Activated naive CD8-positive, alpha-beta T cell treated with anti-CD3 and anti-CD28 coated beads, Interleukin-2, amount 10 ng/mL, durations not matched to agents 7 days and 5 days (primary cell): ENCODE measurements at regions not wholly inside any gene's neighbourhood (a gene's known extent, or its start where the extent isn't known, plus 50 kb on each side); places are given as distances from the start of the nearest gene placed in this dataset.
"Not testable (repeated sequence)": the region's sequence is repeated elsewhere in the genome, so short reads cannot be mapped to it uniquely, and the experiment has no call there.

Experiments used
- ATAC-seq: fragments of 150-1000 bp; cut with Tn5 transposase; one replicate; pipeline ENCODE4 v1.10.0; 2021; ENCODE audit warnings: low read depth, moderate library complexity
- POLR2A ChIA-PET: fragments of 350-600 bp; sonication (Branson Sonifier 250); formaldehyde crosslinking; loops from one replicate; lab custom pipeline; 2021; ENCODE audit warnings: antibody characterized with exemption; lab: Charles Lee
- DNase-seq: peaks from one replicate; pipeline ENCODE4 v3.0.0; 2021
- H3K27ac Mint-ChIP-seq: one replicate; pipeline ENCODE4 v1.8.0; 2022; ENCODE audit warnings: mild to moderate bottlenecking, mixed read lengths
- H3K27me3 Mint-ChIP-seq: one replicate; pipeline ENCODE4 v1.8.0; 2022; ENCODE audit warnings: mild to moderate bottlenecking, moderate library complexity, mixed read lengths
- H3K36me3 Mint-ChIP-seq: one replicate; pipeline ENCODE4 v1.8.0; 2021; ENCODE audit warnings: mild to moderate bottlenecking, mixed read lengths
- H3K4me1 Mint-ChIP-seq: one replicate; pipeline ENCODE4 v1.8.0; 2021; ENCODE audit warnings: mixed read lengths
- H3K4me3 Mint-ChIP-seq: one replicate; pipeline ENCODE4 v1.8.0; 2022; ENCODE audit warnings: mild to moderate bottlenecking, moderate library complexity, mixed read lengths
- H3K9me3 Mint-ChIP-seq: one replicate; pipeline ENCODE4 v1.8.0; 2021; ENCODE audit warnings: mixed read lengths

DNA sequence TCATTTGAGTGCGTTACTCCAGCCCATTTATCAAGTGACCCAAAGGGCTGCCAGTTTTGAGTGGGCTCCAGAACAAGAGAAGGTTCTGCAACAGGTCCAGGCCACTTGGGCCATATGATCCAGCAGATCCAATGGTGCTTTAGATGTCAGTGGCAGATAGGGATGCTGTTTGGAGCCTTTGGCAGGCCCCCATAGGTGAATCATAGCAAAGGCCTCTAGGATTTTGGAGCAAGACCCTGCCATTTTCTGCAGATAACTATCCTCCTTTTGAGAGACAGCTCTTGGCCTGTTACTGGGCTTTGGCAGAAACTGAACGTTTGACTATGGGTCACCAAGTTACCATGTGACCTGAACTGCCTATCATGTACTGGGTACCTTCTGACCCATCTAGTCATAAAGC, 358.8 kb upstream of the SEMA3C start:
- POLR2A ChIA-PET: no interaction called here
- no peak overlapping the region for H3K4me3 Mint-ChIP-seq
- no peak overlapping the region for H3K27ac Mint-ChIP-seq
- DNase-seq (no peak), ATAC-seq (no peak)
- no peaks in the 10 kb centered on the region for H3K4me1 Mint-ChIP-seq
- H3K36me3 Mint-ChIP-seq: no peaks in the 10 kb centered on the region
- peaks cover 6% of the 10 kb centered on the region for H3K9me3 Mint-ChIP-seq
- no peaks in the 10 kb centered on the region for H3K27me3 Mint-ChIP-seq

DNA sequence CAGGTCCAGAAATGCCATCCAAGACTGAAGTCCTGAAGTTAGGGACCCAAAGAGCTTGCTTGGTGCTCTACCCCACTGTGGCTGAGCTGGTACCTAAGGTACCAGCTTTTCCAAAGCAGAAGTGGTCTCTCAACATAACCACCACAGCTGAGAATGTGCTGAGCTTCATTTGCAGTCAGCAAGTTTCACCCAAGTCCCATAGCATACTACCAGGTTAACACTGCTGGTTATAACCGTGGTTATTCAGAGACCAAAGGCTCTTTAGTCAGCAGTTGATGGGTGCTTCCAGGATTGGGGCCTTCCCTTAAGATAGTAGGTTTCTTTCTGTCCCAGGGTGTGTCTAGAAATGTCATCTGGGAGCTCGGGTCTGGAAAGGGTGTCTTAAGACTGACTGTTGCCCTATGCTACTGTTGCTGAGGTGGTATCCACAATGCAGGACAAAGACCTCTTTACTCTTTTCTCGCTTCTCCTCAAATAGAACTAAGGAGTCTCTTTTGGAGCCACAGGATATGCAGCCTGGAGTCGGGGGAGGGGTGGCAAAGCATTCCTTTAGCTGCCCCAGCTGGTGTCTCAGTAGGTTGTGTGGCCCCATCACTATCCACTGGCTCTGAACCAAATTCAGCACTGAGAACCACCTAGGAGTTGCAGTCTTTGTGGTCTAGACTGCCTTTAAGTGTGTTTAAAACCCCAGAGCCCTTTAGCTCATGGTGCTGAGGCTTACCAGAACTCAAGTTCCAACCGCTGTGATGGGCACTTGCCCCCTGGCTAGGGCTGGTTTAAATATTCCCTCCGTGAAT, 354.9 kb upstream of the SEMA3C start:
- POLR2A ChIA-PET: no interaction called here

DNA sequence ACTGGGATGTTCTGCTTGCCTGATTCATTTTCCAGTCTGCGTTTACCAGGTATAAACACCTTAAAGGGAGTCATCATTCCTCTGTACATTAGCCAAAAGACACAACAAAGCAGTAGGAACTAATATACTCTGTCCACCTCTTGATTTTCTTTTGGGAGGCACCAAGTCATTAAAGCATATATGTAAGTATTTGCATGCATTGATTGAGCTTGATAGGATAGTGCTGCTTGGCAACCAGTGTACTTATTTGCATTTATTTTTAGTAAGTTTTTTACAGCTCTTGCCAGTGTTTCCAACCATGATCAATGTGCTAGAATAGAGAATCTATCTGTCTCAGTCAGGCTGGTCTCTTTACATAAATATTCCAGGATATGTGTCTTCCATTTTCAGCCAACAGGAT, 353.3 kb upstream of the SEMA3C start:
- Mint-ChIP-seq H3K27me3 (no peaks in the 10 kb centered on the region), H3K4me1 (no peaks in the 10 kb centered on the region)

More for the DNA sequence above, 354.9 kb upstream of the SEMA3C start:
- no peak for DNase-seq
- no peak overlapping the region for H3K27ac Mint-ChIP-seq
- no peak overlapping the region for H3K4me3 Mint-ChIP-seq
- H3K4me1 Mint-ChIP-seq: no peaks in the 10 kb centered on the region
- ATAC-seq: no peak
- H3K27me3 Mint-ChIP-seq: no peaks in the 10 kb centered on the region
- H3K36me3 Mint-ChIP-seq: no peaks in the 10 kb centered on the region
- peaks cover 6% of the 10 kb centered on the region for H3K9me3 Mint-ChIP-seq

DNA sequence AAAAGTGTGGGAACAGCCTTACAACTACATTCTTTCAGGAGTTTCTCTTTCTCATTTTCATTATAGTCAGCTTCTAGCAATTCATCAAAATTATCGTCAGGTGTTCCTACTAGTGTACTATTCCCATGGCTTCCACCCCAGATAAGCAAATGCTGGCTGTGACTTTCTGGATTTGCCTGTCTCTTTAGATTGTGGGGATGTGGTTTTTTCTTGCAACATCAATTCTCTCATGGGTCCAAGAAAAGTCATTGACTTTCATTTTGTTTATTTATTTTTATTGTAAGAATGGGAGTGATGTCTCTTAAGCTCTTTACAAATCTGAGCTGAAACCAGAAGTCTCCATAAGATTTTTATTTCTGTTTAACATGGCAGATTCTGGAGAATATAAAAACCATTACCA, 349.7 kb upstream of the SEMA3C start:
- Mint-ChIP-seq H3K27ac (no peak overlapping the region), H3K36me3 (no peaks in the 10 kb centered on the region), H3K27me3 (no peaks in the 10 kb centered on the region), H3K4me1 (no peaks in the 10 kb centered on the region), H3K9me3 (peaks cover 2% of the 10 kb centered on the region), H3K4me3 (no peak overlapping the region)
- DNase-seq: no peak
- POLR2A ChIA-PET: no interaction called here
- no peak for ATAC-seq

More for the DNA sequence above, 353.3 kb upstream of the SEMA3C start:
- POLR2A ChIA-PET: no interaction called here
- ATAC-seq (no peak), DNase-seq (no peak)
- no peak overlapping the region for H3K27ac Mint-ChIP-seq
- no peaks in the 10 kb centered on the region for H3K36me3 Mint-ChIP-seq
- peaks cover 4% of the 10 kb centered on the region for H3K9me3 Mint-ChIP-seq
- no peak overlapping the region for H3K4me3 Mint-ChIP-seq

DNA sequence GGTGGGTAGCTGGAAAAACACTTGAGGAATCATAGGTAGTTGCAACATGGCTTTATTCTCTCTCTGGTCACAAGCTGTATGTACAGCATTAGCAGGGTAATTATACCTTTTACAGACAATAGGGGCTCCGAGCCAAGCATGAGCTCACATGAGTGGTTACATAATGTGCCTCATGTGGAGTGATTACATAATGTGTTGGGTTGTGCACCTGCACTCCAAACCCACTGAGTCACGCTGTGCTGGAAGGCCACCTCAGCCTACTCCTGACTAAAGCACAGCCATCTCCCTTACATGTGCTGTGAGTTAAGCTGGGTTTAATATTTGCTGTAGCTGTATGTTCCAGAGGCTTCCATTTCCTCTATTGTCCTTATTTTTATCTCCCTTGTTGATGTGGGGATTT, 348.7 kb upstream of the SEMA3C start:
- H3K36me3 Mint-ChIP-seq: no peaks in the 10 kb centered on the region
- no peaks in the 10 kb centered on the region for H3K4me1 Mint-ChIP-seq
- H3K27me3 Mint-ChIP-seq: no peaks in the 10 kb centered on the region
- POLR2A ChIA-PET: no interaction called here
- no peak for DNase-seq
- ATAC-seq: no peak
- H3K9me3 Mint-ChIP-seq: peaks cover 2% of the 10 kb centered on the region
- H3K27ac Mint-ChIP-seq: no peak overlapping the region
- H3K4me3 Mint-ChIP-seq: no peak overlapping the region

DNA sequence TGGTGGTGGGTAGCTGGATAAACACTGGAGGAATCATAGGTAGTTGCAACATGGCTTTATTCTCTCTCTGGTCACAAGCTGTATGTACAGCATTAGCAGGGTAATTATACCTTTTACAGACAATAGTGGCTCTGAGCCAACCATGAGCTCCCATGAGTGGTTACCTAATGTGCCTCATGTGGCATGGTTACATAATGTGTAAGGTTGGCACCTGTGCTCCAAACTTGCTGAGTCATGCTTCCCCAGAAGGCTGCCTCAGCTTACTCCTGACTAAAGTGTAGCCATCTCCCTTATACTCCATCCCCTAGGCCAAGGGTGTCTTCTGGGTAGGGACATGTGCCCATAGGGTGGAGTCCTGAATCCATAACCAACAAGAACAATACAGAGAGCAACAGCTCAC, 345.3 kb upstream of the SEMA3C start:
- DNase-seq (no peak), ATAC-seq (no peak)
- H3K27me3 Mint-ChIP-seq: no peaks in the 10 kb centered on the region
- H3K36me3 Mint-ChIP-seq: no peaks in the 10 kb centered on the region
- H3K9me3 Mint-ChIP-seq: no peaks in the 10 kb centered on the region
- POLR2A ChIA-PET: no interaction called here
- no peak overlapping the region for H3K27ac Mint-ChIP-seq
- H3K4me3 Mint-ChIP-seq: no peak overlapping the region
- H3K4me1 Mint-ChIP-seq: no peaks in the 10 kb centered on the region

DNA sequence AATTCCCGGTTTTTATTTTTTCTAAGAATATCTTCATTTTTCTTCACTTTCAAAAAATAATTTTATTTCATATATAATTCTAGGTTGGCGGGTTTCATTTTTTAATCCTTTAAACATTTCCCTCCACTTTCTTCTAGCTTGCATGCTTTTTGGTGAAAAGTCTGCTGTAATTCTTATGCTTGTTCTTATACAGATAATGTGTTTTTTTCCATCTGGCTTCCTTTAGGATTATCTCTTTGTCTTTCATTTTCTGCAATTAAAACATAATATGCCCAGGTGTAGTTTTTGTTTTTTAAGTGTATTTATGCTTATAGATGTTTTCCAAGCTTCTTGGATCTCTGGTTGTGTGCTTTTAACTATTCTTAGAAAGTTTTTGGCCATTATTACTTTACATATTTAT, 341.3 kb upstream of the SEMA3C start:
- Mint-ChIP-seq H3K36me3 (no peaks in the 10 kb centered on the region), H3K9me3 (no peaks in the 10 kb centered on the region), H3K27me3 (peaks cover 2% of the 10 kb centered on the region), H3K27ac (no peak overlapping the region), H3K4me3 (no peak overlapping the region), H3K4me1 (no peaks in the 10 kb centered on the region)
- ATAC-seq: no peak
- DNase-seq: no peak
- POLR2A ChIA-PET: no interaction called here

DNA sequence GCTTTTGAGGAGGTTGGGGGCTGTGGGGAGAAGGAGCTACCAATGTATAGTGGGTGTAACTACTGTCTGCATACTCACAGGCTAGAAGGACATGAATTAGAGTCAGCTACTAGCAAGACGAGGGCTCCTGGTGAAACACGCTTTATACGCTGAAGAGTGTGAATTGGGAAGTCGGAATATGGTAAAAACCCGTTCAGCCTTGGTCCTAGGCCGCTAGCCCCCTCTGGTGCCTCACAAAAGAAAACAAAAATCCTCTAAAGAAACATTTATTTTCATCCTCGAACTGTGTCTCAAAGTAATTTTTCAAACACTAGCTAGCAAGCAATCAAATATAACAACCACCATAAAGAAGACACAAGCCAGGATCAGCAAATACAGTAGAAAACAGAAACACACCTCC, 338.1 kb upstream of the SEMA3C start:
- no peak overlapping the region for H3K27ac Mint-ChIP-seq
- H3K9me3 Mint-ChIP-seq: no peaks in the 10 kb centered on the region
- H3K36me3 Mint-ChIP-seq: no peaks in the 10 kb centered on the region
- POLR2A ChIA-PET: no interaction called here
- ATAC-seq (no peak), DNase-seq (no peak)
- H3K27me3 Mint-ChIP-seq: peaks cover 2% of the 10 kb centered on the region
- H3K4me3 Mint-ChIP-seq: no peak overlapping the region
- no peaks in the 10 kb centered on the region for H3K4me1 Mint-ChIP-seq

DNA sequence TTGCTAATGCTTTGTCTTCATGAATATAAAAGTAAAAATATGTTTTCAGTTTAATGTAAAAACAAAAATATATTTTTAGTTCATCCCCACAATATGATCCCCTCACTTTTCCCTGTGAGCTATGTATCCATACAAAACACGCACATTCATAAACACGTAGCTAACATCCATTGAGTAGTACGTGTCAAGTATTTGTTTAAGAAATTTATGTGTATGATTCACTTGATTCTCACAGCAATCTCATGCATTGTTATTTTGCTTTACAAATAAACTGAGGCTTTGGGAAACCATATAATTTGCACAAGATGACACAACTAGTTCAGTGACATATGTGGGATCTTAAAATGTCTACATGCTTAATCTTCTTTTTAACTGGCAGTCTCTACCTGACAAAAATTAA, 329.6 kb upstream of the SEMA3C start:
- no peak overlapping the region for H3K4me3 Mint-ChIP-seq
- H3K36me3 Mint-ChIP-seq: no peaks in the 10 kb centered on the region
- ATAC-seq (no peak), DNase-seq (no peak)
- H3K4me1 Mint-ChIP-seq: no peaks in the 10 kb centered on the region
- no peak overlapping the region for H3K27ac Mint-ChIP-seq
- no peaks in the 10 kb centered on the region for H3K27me3 Mint-ChIP-seq
- POLR2A ChIA-PET: no interaction called here
- no peaks in the 10 kb centered on the region for H3K9me3 Mint-ChIP-seq

DNA sequence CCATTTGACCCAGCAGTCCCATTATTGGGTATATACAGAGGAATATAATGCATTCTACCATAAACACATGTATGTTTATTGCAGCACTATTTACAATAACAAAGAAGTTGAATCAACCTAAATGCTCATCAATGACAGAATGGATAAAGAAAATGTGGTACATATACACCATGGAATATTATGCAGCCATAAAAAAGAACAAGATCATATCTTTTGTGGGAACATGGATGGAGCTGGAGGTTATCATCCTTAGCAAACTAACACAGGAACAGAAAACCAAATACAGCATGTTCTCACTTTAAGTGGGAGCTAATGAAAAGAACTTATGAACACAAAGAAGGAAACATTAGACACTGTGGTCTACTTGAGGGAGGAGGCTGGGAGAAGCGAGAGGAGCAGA, 328.5 kb upstream of the SEMA3C start:
- DNase-seq, H3K27ac Mint-ChIP-seq, H3K27me3 Mint-ChIP-seq, H3K4me1 Mint-ChIP-seq, H3K9me3 Mint-ChIP-seq, H3K36me3 Mint-ChIP-seq, POLR2A ChIA-PET, ATAC-seq, H3K4me3 Mint-ChIP-seq: not testable (repeated sequence)

DNA sequence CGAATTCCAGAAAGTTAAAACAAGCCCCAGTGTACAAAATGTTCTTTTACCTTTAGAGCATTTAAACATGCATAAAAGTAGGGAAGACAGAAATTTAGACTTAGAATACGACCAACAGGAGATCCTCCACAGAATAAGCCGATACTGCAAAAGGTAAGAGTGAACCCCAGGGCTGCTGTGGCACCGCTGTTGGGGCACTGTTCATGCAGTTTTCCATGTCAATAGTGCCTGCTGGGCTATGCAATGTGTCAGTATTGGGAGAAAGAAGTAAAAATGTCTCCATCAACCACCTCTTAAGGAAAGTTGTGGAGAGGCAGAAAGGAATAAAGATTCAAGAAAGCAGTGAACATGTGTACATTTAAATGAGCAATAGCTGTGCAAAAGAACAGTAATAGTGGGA, 326.5 kb upstream of the SEMA3C start:
- Mint-ChIP-seq H3K9me3 (no peaks in the 10 kb centered on the region), H3K4me1 (no peaks in the 10 kb centered on the region), H3K27me3 (no peaks in the 10 kb centered on the region), H3K36me3 (no peaks in the 10 kb centered on the region), H3K27ac (no peak overlapping the region), H3K4me3 (no peak overlapping the region)
- DNase-seq (no peak), ATAC-seq (no peak)
- POLR2A ChIA-PET: no interaction called here

DNA sequence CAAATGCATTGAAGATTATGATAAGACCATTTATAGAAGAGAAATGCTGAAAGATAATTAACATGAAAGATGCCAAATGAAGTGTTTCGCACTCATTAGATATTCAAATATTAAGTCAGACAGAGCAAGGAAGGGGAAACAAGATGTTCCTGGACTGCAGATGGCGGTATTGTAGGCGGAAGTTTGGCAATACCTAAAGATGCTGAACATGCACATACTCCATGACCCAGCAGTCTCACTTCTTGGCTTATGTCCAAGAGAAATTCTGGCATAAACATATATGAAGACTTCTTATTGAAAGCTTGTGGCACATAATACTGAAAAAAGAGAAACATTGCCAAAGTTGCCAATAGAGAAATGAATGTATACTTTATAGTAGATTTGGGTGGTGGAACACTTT, 325.4 kb upstream of the SEMA3C start:
- no peaks in the 10 kb centered on the region for H3K27me3 Mint-ChIP-seq
- H3K27ac Mint-ChIP-seq: no peak overlapping the region
- H3K4me3 Mint-ChIP-seq: no peak overlapping the region
- H3K36me3 Mint-ChIP-seq: no peaks in the 10 kb centered on the region
- no peaks in the 10 kb centered on the region for H3K4me1 Mint-ChIP-seq
- DNase-seq: no peak
- POLR2A ChIA-PET: no interaction called here
- ATAC-seq: no peak
- H3K9me3 Mint-ChIP-seq: no peaks in the 10 kb centered on the region

DNA sequence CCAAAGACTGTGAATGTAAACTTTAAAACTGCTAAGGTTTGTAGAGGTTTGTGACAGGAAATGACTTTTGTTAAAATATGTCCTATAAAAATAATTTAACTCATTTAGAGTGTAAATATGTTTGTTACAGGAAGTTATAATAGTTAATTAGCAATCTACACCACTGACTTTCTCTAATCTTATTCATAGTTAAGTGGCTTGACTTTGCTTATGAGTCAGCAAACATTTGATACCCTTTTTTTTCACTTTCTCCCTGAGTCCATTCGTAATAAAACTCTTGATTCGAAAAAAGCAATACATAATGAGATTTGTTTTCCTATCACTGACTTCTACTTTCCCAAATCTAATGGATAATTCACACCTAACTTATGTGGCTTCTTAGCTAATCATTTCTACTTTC, 317.7 kb upstream of the SEMA3C start:
- DNase-seq: no peak
- Mint-ChIP-seq H3K4me1 (no peaks in the 10 kb centered on the region), H3K27ac (no peak overlapping the region), H3K9me3 (no peaks in the 10 kb centered on the region), H3K27me3 (no peaks in the 10 kb centered on the region), H3K4me3 (no peak overlapping the region), H3K36me3 (no peaks in the 10 kb centered on the region)
- POLR2A ChIA-PET: no interaction called here
- ATAC-seq: no peak

DNA sequence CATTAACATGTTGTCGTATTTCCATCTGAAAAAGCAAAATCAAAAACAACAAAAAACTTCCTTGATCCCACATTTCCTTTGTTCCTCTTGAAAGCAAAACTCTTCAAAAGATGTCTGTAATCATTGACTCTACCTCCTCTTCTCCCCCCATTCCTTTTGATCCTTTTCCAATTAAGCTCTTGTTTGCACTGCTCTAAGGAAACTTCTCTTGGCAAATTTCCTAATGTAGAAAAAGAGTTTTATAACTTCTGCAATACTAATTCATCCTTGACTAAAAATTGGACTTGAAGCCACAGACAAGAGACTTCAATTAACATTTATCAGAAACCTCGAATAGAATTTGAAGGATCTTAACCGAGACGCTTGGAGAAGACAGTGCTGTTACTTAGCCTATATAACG, 317.1 kb upstream of the SEMA3C start:
- POLR2A ChIA-PET: no interaction called here
- Mint-ChIP-seq H3K9me3 (no peaks in the 10 kb centered on the region), H3K4me3 (no peak overlapping the region), H3K27ac (no peak overlapping the region), H3K4me1 (no peaks in the 10 kb centered on the region), H3K36me3 (no peaks in the 10 kb centered on the region), H3K27me3 (no peaks in the 10 kb centered on the region)
- ATAC-seq (no peak), DNase-seq (no peak)

DNA sequence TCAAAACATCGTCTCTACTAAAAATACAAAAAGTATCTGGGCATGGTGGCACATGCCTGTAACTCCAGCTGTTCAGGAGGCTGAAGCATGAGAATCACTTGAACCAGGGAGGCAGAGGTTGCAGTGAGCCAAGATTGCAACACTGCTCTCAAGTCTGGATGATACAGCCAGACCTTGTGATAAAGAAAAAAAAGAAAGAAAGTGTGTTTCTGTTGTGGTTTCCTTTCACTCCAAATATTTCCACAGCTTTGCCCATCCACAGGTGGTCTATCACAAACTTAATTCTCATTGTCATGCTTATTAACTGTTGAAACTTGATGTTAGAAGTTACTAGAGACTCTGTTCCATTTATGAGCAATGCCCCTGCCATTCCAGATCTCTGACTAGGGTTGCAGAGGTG, 316.0 kb upstream of the SEMA3C start:
- POLR2A ChIA-PET: no interaction called here
- DNase-seq (no peak), ATAC-seq (no peak)
- H3K9me3 Mint-ChIP-seq: no peaks in the 10 kb centered on the region
- no peaks in the 10 kb centered on the region for H3K27me3 Mint-ChIP-seq
- no peaks in the 10 kb centered on the region for H3K36me3 Mint-ChIP-seq
- H3K27ac Mint-ChIP-seq: no peak overlapping the region
- H3K4me3 Mint-ChIP-seq: no peak overlapping the region
- H3K4me1 Mint-ChIP-seq: no peaks in the 10 kb centered on the region
